SU-DHL-6 (cell line): ENCODE measurements at regions not wholly inside any gene's neighbourhood (a gene's known extent, or its start where the extent isn't known, plus 50 kb on each side); places are given as distances from the start of the nearest gene placed in this dataset.

Experiments
- H2AFZ ChIP-seq: fragments of 200-600 bp; sonication (generic); 2 replicates; pipeline ENCODE4 v1.6.1; 2014; ENCODE audit warnings: low read depth, mild to moderate bottlenecking, moderate library complexity, mixed read lengths, antibody characterized with exemption, low read length; ENCODE audit not compliant: severe bottlenecking
- H3F3A ChIP-seq: fragments of 200-600 bp; shearing (Covaris generic); 2 replicates; pipeline ENCODE4 v1.6.0; 2016; ENCODE audit warnings: antibody characterized with exemption, mild to moderate bottlenecking; ENCODE audit not compliant: insufficient read depth
- H3K27ac ChIP-seq: fragments of 200-600 bp; sonication (generic); 2 replicates; pipeline ENCODE4 v1.5.1; 2016; ENCODE audit warnings: low read depth, mild to moderate bottlenecking, low read length, moderate library complexity, mixed read lengths
- H3K27me3 ChIP-seq: fragments of 200-600 bp; sonication (generic), shearing (Covaris generic); 2 replicates; pipeline ENCODE4 v1.6.0; 2014; ENCODE audit warnings: mild to moderate bottlenecking, low read length
- H3K36me3 ChIP-seq: fragments of 200-600 bp; sonication (generic); 2 replicates; pipeline ENCODE4 v1.6.1; 2014; ENCODE audit warnings: mild to moderate bottlenecking, low read length, mixed read lengths
- H3K4me2 ChIP-seq: fragments of 300-600, 200-600 bp; shearing (Covaris generic), sonication (generic); 2 replicates; pipeline ENCODE4 v1.6.0; 2014; ENCODE audit warnings: low read length, low read depth, mild to moderate bottlenecking; ENCODE audit not compliant: poor library complexity, severe bottlenecking
- H3K4me3 ChIP-seq: fragments of 200-600 bp; sonication (generic); 2 replicates; pipeline ENCODE4 v1.5.1; 2014; ENCODE audit warnings: antibody characterized with exemption, low read length, mild to moderate bottlenecking, mixed read lengths; ENCODE audit not compliant: insufficient read depth, poor library complexity, severe bottlenecking
- H3K79me2 ChIP-seq: fragments of 200-600 bp; sonication (generic); 2 replicates; pipeline ENCODE4 v1.6.1; 2014; ENCODE audit warnings: mild to moderate bottlenecking, low read length, moderate library complexity; ENCODE audit not compliant: insufficient read depth
- H3K9ac ChIP-seq: fragments of 200-600 bp; sonication (generic); 2 replicates; pipeline ENCODE4 v1.7.0; 2014; ENCODE audit warnings: mild to moderate bottlenecking, low read length
- H3K9me2 ChIP-seq: fragments of 200-600 bp; sonication (generic); replicated peaks from 2 replicates; pipeline ENCODE4 v1.6.1; 2014; ENCODE audit warnings: low read length; ENCODE audit not compliant: insufficient read depth
- H3K9me3 ChIP-seq: fragments of 200-600 bp; sonication (generic); 2 replicates; pipeline ENCODE4 v1.6.1; 2014; ENCODE audit warnings: low read length, mixed read lengths; ENCODE audit not compliant: insufficient read depth
- H4K20me1 ChIP-seq: fragments of 200-600 bp; sonication (generic); 2 replicates; pipeline ENCODE4 v1.6.1; 2014; ENCODE audit warnings: low read depth, mild to moderate bottlenecking, antibody characterized with exemption, low read length, moderate library complexity, mixed read lengths
- CTCF ChIP-seq: fragments of 200-600 bp; sonication (generic); IDR thresholded peaks from one replicate; pipeline ENCODE4 v1.5.1; 2017; ENCODE audit warnings: antibody characterized with exemption, mild to moderate bottlenecking, low read length, moderate library complexity; ENCODE audit not compliant: insufficient read depth, poor library complexity, severe bottlenecking
- EZH2phosphoT487 ChIP-seq: fragments of 200-600 bp; sonication (generic), shearing (Covaris generic); conservative IDR thresholded peaks from 2 replicates; pipeline ENCODE4 v1.6.1; 2018; ENCODE audit warnings: mild to moderate bottlenecking, antibody characterized with exemption, low read length, moderate library complexity, mixed read lengths

- Histone ChIP-seq H3K27ac (peak overlapping the region; percentile 100), H3K9me3 (no peaks in the 10 kb centered on the region), H3F3A (peaks cover 67% of the 10 kb centered on the region), H3K4me2 (peak overlapping the region; percentile 100), H4K20me1 (no peaks in the 10 kb centered on the region), H3K79me2 (peaks cover 25% of the 10 kb centered on the region; the same call in 1 of the 2 replicates), H2AFZ (no peak overlapping the region), H3K27me3 (no peaks in the 10 kb centered on the region), H3K9me2 (no peaks in the 10 kb centered on the region), H3K4me3 (no peak overlapping the region), H3K9ac (peak overlapping the region; percentile 99), H3K36me3 (peaks cover 22% of the 10 kb centered on the region)
- TF ChIP-seq EZH2phosphoT487, result no peak
- no peak for TF ChIP-seq CTCF
Measured at GRCh38 chr2:88854528-88854927, 163.1 kb downstream of the RPIA start.

- peak overlapping the region; percentile 100 for H3K4me2 ChIP-seq
Measured at GRCh38 chr2:88855620-88856408, 164.3 kb downstream of the RPIA start.

GRCh38 chr2:88856409-88857135, 165.1 kb downstream of the RPIA start:
- TF ChIP-seq EZH2phosphoT487 (no peak), CTCF (no peak)
- peak overlapping the region; percentile 83 for H3K4me3 ChIP-seq
- H3F3A ChIP-seq, result peaks cover 78% of the 10 kb centered on the region
- no peaks in the 10 kb centered on the region for H4K20me1 ChIP-seq
- H3K27ac ChIP-seq, result peak overlapping the region; percentile 100
- no peaks in the 10 kb centered on the region for H3K9me2 ChIP-seq
- no peaks in the 10 kb centered on the region for H3K27me3 ChIP-seq
- H3K79me2 ChIP-seq, result peaks cover 33% of the 10 kb centered on the region
- peak overlapping the region; percentile 99 for H3K9ac ChIP-seq
- H3K36me3 ChIP-seq, result peaks cover 37% of the 10 kb centered on the region
- no peaks in the 10 kb centered on the region for H3K9me3 ChIP-seq
- no peak overlapping the region for H2AFZ ChIP-seq
- H3K4me2 ChIP-seq, result peak overlapping the region; percentile 100

More at GRCh38 chr2:88855620-88856408, 164.3 kb downstream of the RPIA start:
- Histone ChIP-seq H2AFZ (no peak overlapping the region), H3K36me3 (peaks cover 34% of the 10 kb centered on the region), H3K9me3 (no peaks in the 10 kb centered on the region), H3K27ac (peak overlapping the region; percentile 100), H3F3A (peaks cover 80% of the 10 kb centered on the region), H3K9me2 (no peaks in the 10 kb centered on the region), H3K4me3 (no peak overlapping the region), H3K9ac (peak overlapping the region; percentile 99), H3K27me3 (no peaks in the 10 kb centered on the region), H4K20me1 (no peaks in the 10 kb centered on the region), H3K79me2 (peaks cover 31% of the 10 kb centered on the region)
- TF ChIP-seq EZH2phosphoT487, result no peak
- TF ChIP-seq CTCF, result no peak
